B cell (primary cell): ENCODE measurements at regions not wholly inside any gene's neighbourhood (a gene's known extent, or its start where the extent isn't known, plus 50 kb on each side); places are given as distances from the start of the nearest gene placed in this dataset.

ENCODE experiments used
- EZH2 ChIP-seq: IDR thresholded peaks from 2 replicates; pipeline ENCODE4 v1.6.1; 2012; ENCODE audit warnings: borderline replicate concordance, low read depth, mild to moderate bottlenecking, moderate library complexity, low read length; ENCODE audit not compliant: insufficient read depth, poor library complexity, severe bottlenecking
- TF ChIP-seq, protein P1 (sequence below): fragments of 200-600 bp; IDR thresholded peaks from one replicate; pipeline ENCODE4 v1.8.0; 2022; ENCODE audit warnings: antibody characterized with exemption, mild to moderate bottlenecking

DNA sequence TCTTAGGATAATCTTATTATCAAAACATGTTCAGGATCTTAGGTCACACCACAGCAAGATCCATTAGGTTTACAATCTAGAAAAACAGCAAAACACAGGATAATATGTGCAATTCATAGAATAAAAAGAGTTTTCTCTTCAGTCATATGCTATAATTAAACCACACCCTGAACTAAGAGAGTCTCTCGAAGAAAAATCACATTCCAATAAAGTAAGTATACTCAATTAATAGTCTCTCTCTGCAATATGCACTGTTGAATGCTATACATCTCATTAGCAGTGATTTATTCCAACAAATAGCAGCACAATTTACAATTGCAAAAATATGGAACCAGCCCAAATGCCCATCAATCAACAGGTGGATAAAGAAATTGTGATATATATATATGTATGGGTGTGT lies 383.7 kb downstream of the PPP3CA start:
- TF ChIP-seq, protein P1, sequence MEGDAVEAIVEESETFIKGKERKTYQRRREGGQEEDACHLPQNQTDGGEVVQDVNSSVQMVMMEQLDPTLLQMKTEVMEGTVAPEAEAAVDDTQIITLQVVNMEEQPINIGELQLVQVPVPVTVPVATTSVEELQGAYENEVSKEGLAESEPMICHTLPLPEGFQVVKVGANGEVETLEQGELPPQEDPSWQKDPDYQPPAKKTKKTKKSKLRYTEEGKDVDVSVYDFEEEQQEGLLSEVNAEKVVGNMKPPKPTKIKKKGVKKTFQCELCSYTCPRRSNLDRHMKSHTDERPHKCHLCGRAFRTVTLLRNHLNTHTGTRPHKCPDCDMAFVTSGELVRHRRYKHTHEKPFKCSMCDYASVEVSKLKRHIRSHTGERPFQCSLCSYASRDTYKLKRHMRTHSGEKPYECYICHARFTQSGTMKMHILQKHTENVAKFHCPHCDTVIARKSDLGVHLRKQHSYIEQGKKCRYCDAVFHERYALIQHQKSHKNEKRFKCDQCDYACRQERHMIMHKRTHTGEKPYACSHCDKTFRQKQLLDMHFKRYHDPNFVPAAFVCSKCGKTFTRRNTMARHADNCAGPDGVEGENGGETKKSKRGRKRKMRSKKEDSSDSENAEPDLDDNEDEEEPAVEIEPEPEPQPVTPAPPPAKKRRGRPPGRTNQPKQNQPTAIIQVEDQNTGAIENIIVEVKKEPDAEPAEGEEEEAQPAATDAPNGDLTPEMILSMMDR = no peak
- no peak for TF ChIP-seq EZH2
